Tibial artery (tissue), 4 donors: ENCODE measurements at regions not wholly inside any gene's neighbourhood (a gene's known extent, or its start where the extent isn't known, plus 50 kb on each side); places are given as distances from the start of the nearest gene placed in this dataset.
"Not testable (repeated sequence)": the region's sequence is repeated elsewhere in the genome, so short reads cannot be mapped to it uniquely, and the experiment has no call there.

Experiments
- DNase-seq, 2 donors: peaks; one replicate each; pipeline ENCODE4 v3.0.0-alpha.2; 2019
- H3K27ac ChIP-seq, 2 donors: fragments of 200-600 bp; sonication (generic) in 1 of 2; 1 replicate in 1 of 2; 2 replicates in 1 of 2; pipeline ENCODE4 v1.5.1; 2018 to 2019; ENCODE audit warnings: mild to moderate bottlenecking in 1 of 2
- H3K27me3 ChIP-seq, 2 donors: fragments of 200-600 bp; sonication (generic) in 1 of 2; one replicate each; pipeline versions ENCODE4 v1.5.1 to v1.6.0; 2016 to 2019
- H3K36me3 ChIP-seq, 3 donors: fragments of 200-600 bp; sonication (generic) in 2 of 3; one replicate each; pipeline ENCODE4 v1.5.1; 2016 to 2019; ENCODE audit warnings: mild to moderate bottlenecking in 2 of 3
- H3K4me1 ChIP-seq, 4 donors: fragments of 200-600 bp; sonication (generic) in 2 of 4; 1 replicate in 3 of 4; 2 replicates in 1 of 4; pipeline ENCODE4 v1.5.1; 2016 to 2019
- H3K4me3 ChIP-seq, 2 donors: fragments of 200-600 bp; sonication (generic) in 1 of 2; 1 replicate in 1 of 2; 2 replicates in 1 of 2; pipeline ENCODE4 v1.5.1; 2018 to 2019; ENCODE audit warnings: mild to moderate bottlenecking in 2 of 2
- H3K9me3 ChIP-seq, 3 donors: fragments of 200-600 bp; sonication (generic) in 1 of 3; one replicate each; pipeline ENCODE4 v1.5.1; 2016 to 2019
- CTCF ChIP-seq, 2 experiments: fragments of 200-600 bp in 1 of 2; fragments of 450-650 bp in 1 of 2; IDR thresholded peaks; one replicate each; pipeline ENCODE4 v1.5.1; 2017 to 2019; ENCODE audit warnings: antibody characterized with exemption in 2 of 2, mild to moderate bottlenecking in 1 of 2, moderate library complexity in 1 of 2
- intact Hi-C: fragments of 100-400 bp; cut with DNase I; formaldehyde crosslinking; loops from one replicate; pipeline ENCODE4 v1.15.0; 2023; ENCODE audit warnings: low total_unique reads

DNA sequence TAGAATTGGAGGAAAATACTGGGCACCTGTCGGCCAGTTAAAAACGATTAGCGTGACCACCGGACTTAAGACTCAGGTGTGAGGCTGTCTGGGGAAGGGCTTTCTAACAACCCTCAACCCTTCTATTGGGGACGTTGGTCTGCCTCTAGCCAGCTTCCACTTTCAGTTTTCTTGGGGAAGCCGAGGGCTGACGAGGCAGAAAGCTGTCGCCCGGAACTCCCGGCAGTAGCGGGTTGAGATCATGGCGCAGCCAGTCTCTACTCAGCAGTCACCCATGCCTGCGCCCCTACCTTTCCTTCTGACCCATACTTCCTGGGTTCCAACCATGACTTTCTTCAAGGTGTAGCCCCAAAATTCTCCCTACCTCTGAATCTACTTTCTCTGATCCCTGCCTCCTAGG is 1424.1 kb downstream of the SLITRK1 start:
- Histone ChIP-seq H3K4me1 (no peaks in the 10 kb centered on the region), H3K9me3 (no peaks in the 10 kb centered on the region), H3K36me3 (no peaks in the 10 kb centered on the region), H3K27ac (no peak overlapping the region), H3K27me3 (no peaks in the 10 kb centered on the region), H3K4me3 (no peak overlapping the region)
- DNase-seq: no peak
- no peak for TF ChIP-seq CTCF (IDR thresholded peaks at IDR 0.05)
- intact Hi-C loops: no loop called here

- H3K36me3 ChIP-seq, H3K4me1 ChIP-seq, H3K27ac ChIP-seq, H3K9me3 ChIP-seq, intact Hi-C loops, H3K4me3 ChIP-seq, DNase-seq, H3K27me3 ChIP-seq: not testable (repeated sequence)
Observed at GRCh38 chr13:82457548-82457947, 1424.7 kb downstream of the SLITRK1 start.

DNA sequence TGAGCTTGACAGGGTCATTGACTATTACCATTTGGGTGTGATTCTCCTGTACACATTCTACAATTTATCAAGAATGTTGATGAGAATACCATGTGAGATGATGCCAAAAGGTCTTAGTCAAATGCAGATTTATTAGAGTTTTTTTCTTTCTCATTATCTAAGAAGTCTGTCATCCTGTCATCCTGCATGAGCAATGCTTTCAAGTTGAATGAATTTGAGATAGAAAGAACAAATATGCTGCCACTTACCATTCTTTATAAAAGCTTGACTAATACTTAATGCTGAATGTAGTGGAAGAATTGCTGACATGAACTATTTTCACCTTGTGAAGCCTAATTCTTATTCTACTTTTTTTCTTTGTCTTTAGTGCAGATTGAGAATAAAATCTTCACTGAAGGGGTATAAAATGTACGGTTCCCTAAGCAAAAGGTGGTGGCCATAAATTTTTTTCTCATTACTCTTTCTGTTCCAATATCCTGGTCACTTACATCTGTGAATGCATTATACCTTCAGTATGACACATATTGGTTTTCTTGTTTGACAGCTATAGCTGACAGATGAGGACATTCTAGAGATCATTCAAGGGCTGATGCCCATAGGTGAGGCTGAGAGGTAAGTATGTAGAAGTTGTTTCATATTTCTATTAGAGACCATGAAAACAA is 1434.7 kb downstream of the SLITRK1 start:
- H3K36me3 ChIP-seq: no peaks in the 10 kb centered on the region
- no peaks in the 10 kb centered on the region for H3K27me3 ChIP-seq
- no peaks in the 10 kb centered on the region for H3K9me3 ChIP-seq
- no peak for TF ChIP-seq CTCF (IDR thresholded peaks at IDR 0.05)
- no peak for DNase-seq
- H3K4me3 ChIP-seq: no peak overlapping the region
- intact Hi-C loops: no loop called here
- no peaks in the 10 kb centered on the region for H3K4me1 ChIP-seq
- no peak overlapping the region for H3K27ac ChIP-seq

- no peak for DNase-seq
- no peaks in the 10 kb centered on the region for H3K9me3 ChIP-seq
- no peak overlapping the region for H3K27ac ChIP-seq
Observed at GRCh38 chr13:82439159-82439904, 1442.9 kb downstream of the SLITRK1 start.

DNA sequence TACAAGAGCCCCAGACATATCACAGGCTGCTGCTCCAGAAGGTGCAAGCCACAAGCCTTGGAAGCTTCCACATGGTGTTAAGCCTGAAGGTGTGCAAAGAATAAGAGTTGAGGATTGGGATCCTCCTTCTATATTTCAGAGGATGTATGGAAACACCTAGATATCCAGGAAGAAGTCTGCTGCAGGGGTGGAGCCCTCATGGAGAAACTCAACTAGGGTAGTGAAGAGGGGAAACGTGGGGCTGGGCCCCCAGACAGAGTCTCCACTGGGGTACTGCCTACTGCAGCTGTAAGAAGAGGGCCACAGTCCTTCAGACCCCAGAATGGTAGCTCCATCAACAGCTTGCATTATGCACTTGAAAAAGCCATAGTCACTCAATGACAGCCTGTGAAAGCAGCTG is 1444.0 kb downstream of the SLITRK1 start:
- Histone ChIP-seq H3K36me3 (no peaks in the 10 kb centered on the region), H3K4me1 (no peaks in the 10 kb centered on the region), H3K9me3 (no peaks in the 10 kb centered on the region), H3K27me3 (no peaks in the 10 kb centered on the region), H3K27ac (no peak overlapping the region), H3K4me3 (no peak overlapping the region)
- intact Hi-C loops: no loop called here
- DNase-seq: no peak
- TF ChIP-seq CTCF (IDR thresholded peaks at IDR 0.05): no peak

More at GRCh38 chr13:82439159-82439904, 1442.9 kb downstream of the SLITRK1 start:
- H3K27me3 ChIP-seq: no peaks in the 10 kb centered on the region
- TF ChIP-seq CTCF (IDR thresholded peaks at IDR 0.05): no peak
- intact Hi-C loops: no loop called here
- H3K36me3 ChIP-seq: no peaks in the 10 kb centered on the region
- no peak overlapping the region for H3K4me3 ChIP-seq
- no peaks in the 10 kb centered on the region for H3K4me1 ChIP-seq

GRCh38 chr13:82436099-82436585 is 1446.1 kb downstream of the SLITRK1 start:
- no peak for TF ChIP-seq CTCF (IDR thresholded peaks at IDR 0.05)
- Histone ChIP-seq H3K27me3 (no peaks in the 10 kb centered on the region), H3K27ac (no peak overlapping the region), H3K9me3 (no peaks in the 10 kb centered on the region), H3K4me3 (no peak overlapping the region), H3K4me1 (no peaks in the 10 kb centered on the region), H3K36me3 (no peaks in the 10 kb centered on the region)
- DNase-seq: no peak
- intact Hi-C loops: no loop called here
